Hepatocyte (in vitro differentiated cells): ENCODE measurements at regions not wholly inside any gene's neighbourhood (a gene's known extent, or its start where the extent isn't known, plus 50 kb on each side); places are given as distances from the start of the nearest gene placed in this dataset.

Experiments used
- EZH2 ChIP-seq: fragments of 200-600 bp; sonication (generic); IDR thresholded peaks from 2 replicates; pipeline ENCODE4 v1.6.1; 2016; ENCODE audit warnings: antibody characterized with exemption, mild to moderate bottlenecking, borderline replicate concordance
- TF ChIP-seq, protein P1 (sequence below): fragments of 200-600 bp; sonication (generic); IDR thresholded peaks from 2 replicates; pipeline ENCODE4 v1.5.1; 2016; ENCODE audit warnings: antibody characterized with exemption, mild to moderate bottlenecking; ENCODE audit not compliant: poor library complexity

- TF ChIP-seq, protein P1, sequence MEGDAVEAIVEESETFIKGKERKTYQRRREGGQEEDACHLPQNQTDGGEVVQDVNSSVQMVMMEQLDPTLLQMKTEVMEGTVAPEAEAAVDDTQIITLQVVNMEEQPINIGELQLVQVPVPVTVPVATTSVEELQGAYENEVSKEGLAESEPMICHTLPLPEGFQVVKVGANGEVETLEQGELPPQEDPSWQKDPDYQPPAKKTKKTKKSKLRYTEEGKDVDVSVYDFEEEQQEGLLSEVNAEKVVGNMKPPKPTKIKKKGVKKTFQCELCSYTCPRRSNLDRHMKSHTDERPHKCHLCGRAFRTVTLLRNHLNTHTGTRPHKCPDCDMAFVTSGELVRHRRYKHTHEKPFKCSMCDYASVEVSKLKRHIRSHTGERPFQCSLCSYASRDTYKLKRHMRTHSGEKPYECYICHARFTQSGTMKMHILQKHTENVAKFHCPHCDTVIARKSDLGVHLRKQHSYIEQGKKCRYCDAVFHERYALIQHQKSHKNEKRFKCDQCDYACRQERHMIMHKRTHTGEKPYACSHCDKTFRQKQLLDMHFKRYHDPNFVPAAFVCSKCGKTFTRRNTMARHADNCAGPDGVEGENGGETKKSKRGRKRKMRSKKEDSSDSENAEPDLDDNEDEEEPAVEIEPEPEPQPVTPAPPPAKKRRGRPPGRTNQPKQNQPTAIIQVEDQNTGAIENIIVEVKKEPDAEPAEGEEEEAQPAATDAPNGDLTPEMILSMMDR: no peak
- TF ChIP-seq EZH2: no peak
These were observed 82.2 kb upstream of the BOC start for GRCh38 chr3:113129168-113129567.
